Skeletal muscle tissue (tissue), 3 donors: ENCODE measurements at regions not wholly inside any gene's neighbourhood (a gene's known extent, or its start where the extent isn't known, plus 50 kb on each side); places are given as distances from the start of the nearest gene placed in this dataset.

Experiments
- H3K27ac ChIP-seq: one replicate; pipeline ENCODE4 v1.7.0; 2013; ENCODE audit warnings: mild to moderate bottlenecking, low read depth, low read length, inconsistent platforms
- H3K27me3 ChIP-seq, 3 donors: one replicate each; pipeline ENCODE4 v1.7.0; 2013; ENCODE audit warnings: low read length in 3 of 3; ENCODE audit not compliant: control insufficient read depth in 3 of 3, insufficient read depth in 3 of 3
- H3K36me3 ChIP-seq, 3 donors: one replicate each; pipeline ENCODE4 v1.7.0; 2013; ENCODE audit warnings: low read length in 3 of 3; ENCODE audit not compliant: control insufficient read depth in 3 of 3, insufficient read depth in 3 of 3
- H3K4me1 ChIP-seq, 3 donors: one replicate each; pipeline ENCODE4 v1.7.0; 2013; ENCODE audit warnings: low read length in 3 of 3, mild to moderate bottlenecking in 3 of 3; ENCODE audit not compliant: control insufficient read depth in 3 of 3, insufficient read depth in 3 of 3
- H3K4me3 ChIP-seq, 3 donors: one replicate each; pipeline ENCODE4 v1.7.0; 2013; ENCODE audit warnings: low read length in 3 of 3
- H3K9ac ChIP-seq, 3 donors: one replicate each; pipeline ENCODE4 v1.7.0; 2013; ENCODE audit warnings: low read length in 3 of 3, mild to moderate bottlenecking in 3 of 3, moderate library complexity in 2 of 3, low read depth in 1 of 3
- H3K9me3 ChIP-seq, 3 donors: one replicate each; pipeline ENCODE4 v1.7.0; 2013; ENCODE audit warnings: low read length in 3 of 3; ENCODE audit not compliant: control insufficient read depth in 3 of 3
- donor health status: Osteomylitis.

DNA sequence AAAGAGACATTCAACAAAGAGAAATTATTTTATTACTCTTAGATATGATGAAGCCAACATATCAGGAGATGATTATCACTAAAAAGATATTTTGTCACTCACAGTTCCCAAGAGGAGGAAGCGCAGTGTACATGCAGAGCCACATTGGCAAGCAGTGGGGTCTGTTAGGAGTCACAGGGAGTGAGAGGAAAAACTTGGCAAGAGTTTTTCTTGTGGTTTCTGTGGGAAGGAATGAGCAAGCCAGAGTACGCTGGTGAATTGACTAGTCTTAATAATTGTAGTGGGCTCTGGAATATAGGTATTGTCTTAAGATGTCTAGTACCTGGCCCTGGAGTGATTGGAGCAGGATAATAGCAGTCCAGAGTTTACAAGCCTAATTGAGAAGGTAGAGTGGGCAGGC is 1095.2 kb downstream of the GRIK2 start:
- no peak overlapping the region for H3K27ac ChIP-seq
- no peak overlapping the region for H3K4me3 ChIP-seq
- H3K4me1 ChIP-seq = no peaks in the 10 kb centered on the region
- no peaks in the 10 kb centered on the region for H3K9me3 ChIP-seq
- H3K36me3 ChIP-seq = no peaks in the 10 kb centered on the region
- no peaks in the 10 kb centered on the region for H3K27me3 ChIP-seq
- H3K9ac ChIP-seq = no peak overlapping the region

DNA sequence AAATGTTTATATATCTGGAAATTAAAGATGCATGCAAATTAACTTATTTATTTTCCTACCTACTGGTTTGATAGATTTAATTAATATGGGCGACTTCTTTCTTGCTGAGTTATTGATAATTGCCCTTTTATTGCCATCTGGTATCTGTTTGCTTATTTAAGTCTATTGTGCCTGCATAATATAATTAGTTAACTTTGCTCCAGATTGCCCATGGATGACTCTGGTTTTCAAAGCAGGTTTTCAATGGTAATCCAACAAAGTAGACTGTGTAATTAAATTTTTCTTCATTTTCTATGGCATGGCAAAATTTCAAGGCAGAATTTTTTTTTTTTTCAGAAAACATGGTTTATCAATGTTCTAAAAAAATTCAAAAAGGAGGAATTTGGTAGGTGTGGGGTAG is 1092.0 kb downstream of the GRIK2 start:
- no peaks in the 10 kb centered on the region for H3K4me1 ChIP-seq
- H3K4me3 ChIP-seq = no peak overlapping the region
- no peaks in the 10 kb centered on the region for H3K27me3 ChIP-seq
- no peak overlapping the region for H3K9ac ChIP-seq
- H3K9me3 ChIP-seq = no peaks in the 10 kb centered on the region
- no peaks in the 10 kb centered on the region for H3K36me3 ChIP-seq
- no peak overlapping the region for H3K27ac ChIP-seq

DNA sequence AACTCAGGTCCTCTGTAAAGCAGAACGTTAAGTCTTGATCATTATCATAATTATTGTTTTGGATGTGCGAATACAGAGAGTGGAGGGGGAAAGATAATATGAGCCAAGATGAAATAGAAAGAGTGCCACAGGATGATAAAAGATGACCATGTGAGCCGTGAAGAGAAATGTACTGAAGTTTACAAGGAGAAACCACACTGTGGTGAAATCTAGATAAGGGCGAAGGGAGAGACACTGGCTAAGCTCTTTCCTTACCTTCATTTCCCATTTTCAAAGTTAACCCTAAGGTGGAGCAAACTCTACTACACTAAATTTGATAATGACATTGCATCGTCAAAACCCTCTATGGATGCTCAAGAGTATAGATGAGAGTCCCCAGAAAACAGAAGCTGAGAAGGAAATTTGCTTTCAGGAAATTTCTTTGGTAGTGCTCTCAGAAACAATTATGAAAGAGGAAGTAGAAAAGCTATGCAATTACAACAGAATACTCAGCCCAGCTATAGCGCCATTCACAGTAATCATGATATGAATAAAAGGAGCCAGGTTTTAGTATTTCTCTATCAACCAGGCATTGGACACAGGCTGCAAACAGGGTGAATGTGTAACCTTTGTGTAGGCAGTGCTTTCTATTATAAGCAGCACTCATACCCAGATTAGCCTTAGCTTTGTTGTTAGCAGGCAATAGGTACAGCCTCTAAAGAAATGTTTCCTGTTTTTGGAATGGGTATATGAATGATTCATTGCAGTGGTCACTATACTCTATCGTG is 1080.7 kb downstream of the GRIK2 start:
- Histone ChIP-seq H3K9ac (no peak overlapping the region), H3K4me3 (no peak overlapping the region)

DNA sequence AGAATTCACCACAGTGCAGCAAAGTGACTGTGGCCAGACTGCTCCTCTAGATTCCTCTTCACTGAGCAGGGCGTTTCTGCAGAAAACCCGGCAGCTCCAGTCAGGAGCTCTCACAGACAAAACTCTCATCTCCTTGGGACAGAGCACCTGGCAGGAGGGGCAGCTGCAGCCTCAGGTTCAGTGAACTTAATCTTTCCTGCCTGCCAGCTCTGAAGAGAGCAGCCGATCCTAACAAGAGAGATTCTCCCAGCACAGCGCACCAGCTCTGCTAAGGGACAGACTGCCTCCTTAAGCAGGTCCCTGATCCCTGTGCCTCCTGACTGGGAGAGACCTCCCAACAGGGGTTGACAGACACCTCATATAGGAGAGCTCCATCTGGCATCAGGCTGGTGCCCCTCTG is 1065.5 kb downstream of the GRIK2 start:
- Histone ChIP-seq H3K36me3 (no peaks in the 10 kb centered on the region), H3K27ac (no peak overlapping the region), H3K27me3 (no peaks in the 10 kb centered on the region), H3K9me3 (no peaks in the 10 kb centered on the region), H3K9ac (no peak overlapping the region), H3K4me1 (no peaks in the 10 kb centered on the region), H3K4me3 (no peak overlapping the region)

More for the DNA sequence above, 1080.7 kb downstream of the GRIK2 start:
- no peaks in the 10 kb centered on the region for H3K27me3 ChIP-seq
- H3K36me3 ChIP-seq = no peaks in the 10 kb centered on the region
- H3K4me1 ChIP-seq = no peaks in the 10 kb centered on the region
- no peak overlapping the region for H3K27ac ChIP-seq
- H3K9me3 ChIP-seq = no peaks in the 10 kb centered on the region

DNA sequence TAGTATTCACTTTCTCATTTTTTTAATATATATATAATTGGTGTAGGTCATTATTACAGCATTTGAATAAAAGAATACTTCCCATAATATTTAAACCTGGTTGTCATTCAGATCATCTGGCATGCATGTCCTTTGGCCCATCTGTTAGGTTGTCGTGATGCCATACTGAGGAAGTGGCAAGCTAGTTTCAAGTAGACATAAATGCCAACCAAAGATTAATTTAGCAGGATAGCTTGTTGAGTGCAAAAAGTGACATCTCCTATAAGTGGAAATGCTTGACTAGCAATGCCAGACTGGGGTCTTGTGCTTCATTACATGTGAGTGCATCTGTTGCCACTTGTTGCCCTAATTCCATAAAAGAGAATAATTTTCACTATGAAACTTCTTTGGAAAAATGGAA is 1044.7 kb downstream of the GRIK2 start:
- H3K9me3 ChIP-seq = no peaks in the 10 kb centered on the region
- H3K36me3 ChIP-seq = no peaks in the 10 kb centered on the region
- H3K27me3 ChIP-seq = no peaks in the 10 kb centered on the region
- H3K4me3 ChIP-seq = no peak overlapping the region
- no peaks in the 10 kb centered on the region for H3K4me1 ChIP-seq
- H3K27ac ChIP-seq = no peak overlapping the region
- H3K9ac ChIP-seq = no peak overlapping the region

DNA sequence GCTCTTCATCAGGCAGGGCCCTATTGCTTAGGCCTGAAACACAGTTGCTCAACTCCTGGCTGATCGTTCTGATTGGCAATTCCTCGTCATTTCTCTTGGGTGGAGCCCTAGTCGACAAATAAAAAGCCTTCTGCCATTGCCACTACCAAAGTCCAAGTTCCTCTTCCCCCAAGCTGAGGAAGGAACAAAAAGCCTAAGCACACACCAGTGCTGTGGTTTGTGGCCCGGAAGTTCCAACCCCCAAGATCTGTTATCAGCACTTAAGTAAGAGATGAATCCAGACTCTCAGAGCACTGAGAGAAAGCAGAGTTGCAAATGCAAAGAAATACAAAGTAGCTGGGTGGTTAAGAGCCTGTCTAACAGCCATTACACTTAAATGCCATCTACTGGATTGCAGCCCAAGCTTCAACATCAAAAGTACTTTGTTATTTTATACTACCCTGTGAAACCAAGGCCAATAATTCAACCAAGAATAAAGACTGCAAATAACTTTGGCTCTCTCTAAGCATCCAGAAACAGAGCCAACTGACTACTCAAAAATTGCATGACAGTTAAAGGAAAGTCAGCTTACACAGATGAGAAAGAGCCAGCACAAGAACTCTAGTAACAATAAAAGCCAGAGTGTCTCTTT is 1024.0 kb downstream of the GRIK2 start:
- Histone ChIP-seq H3K4me3 (no peak overlapping the region), H3K9me3 (peaks cover 0 to 3% (median 0%) of the 10 kb centered on the region in 3 donors), H3K4me1 (no peaks in the 10 kb centered on the region), H3K27ac (no peak overlapping the region), H3K9ac (no peak overlapping the region), H3K27me3 (no peaks in the 10 kb centered on the region), H3K36me3 (no peaks in the 10 kb centered on the region)

DNA sequence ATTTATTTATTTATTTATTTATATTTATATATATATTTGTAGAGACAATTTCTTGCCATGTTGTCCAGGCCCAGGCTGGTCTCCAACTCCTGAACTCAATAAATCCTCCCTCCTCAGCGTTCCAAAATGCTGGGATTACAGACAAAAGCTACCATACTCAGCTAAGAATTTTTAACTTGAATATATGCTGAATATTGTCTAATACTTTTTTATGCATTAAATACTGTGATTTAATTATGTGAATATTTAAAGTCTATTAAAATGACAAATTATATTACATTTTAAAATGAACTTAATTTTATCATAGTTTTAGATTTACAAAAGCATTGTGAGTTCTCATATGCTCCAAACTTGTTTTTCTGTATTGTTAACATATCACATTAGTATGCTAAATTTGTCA is 1022.4 kb downstream of the GRIK2 start:
- Histone ChIP-seq H3K27ac (no peak overlapping the region), H3K4me3 (no peak overlapping the region), H3K4me1 (no peaks in the 10 kb centered on the region), H3K9me3 (peaks cover 0 to 3% (median 0%) of the 10 kb centered on the region in 3 donors), H3K36me3 (no peaks in the 10 kb centered on the region), H3K27me3 (no peaks in the 10 kb centered on the region), H3K9ac (no peak overlapping the region)

DNA sequence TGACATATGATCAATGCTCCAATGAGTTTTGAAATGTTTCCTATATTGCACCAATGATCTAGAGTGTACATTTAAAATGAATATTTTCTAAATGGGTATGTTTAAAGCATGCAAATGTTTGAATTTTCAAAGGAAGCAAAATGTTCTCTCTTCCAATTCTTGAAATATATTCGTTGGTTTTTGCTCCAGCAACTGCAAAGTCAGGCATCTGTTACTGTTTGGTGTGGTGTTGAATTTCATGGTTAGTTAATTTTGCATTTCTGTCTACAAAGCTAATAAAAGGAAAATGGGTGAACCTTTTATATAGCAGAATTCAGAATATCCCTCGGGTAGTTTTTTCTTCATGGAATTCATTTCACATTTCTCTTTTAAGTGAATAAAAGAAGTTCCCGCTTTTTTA is 1018.3 kb downstream of the GRIK2 start:
- Histone ChIP-seq H3K4me1 (no peaks in the 10 kb centered on the region), H3K27ac (no peak overlapping the region), H3K27me3 (no peaks in the 10 kb centered on the region), H3K9ac (no peak overlapping the region), H3K36me3 (no peaks in the 10 kb centered on the region), H3K4me3 (no peak overlapping the region), H3K9me3 (no peaks in the 10 kb centered on the region)

DNA sequence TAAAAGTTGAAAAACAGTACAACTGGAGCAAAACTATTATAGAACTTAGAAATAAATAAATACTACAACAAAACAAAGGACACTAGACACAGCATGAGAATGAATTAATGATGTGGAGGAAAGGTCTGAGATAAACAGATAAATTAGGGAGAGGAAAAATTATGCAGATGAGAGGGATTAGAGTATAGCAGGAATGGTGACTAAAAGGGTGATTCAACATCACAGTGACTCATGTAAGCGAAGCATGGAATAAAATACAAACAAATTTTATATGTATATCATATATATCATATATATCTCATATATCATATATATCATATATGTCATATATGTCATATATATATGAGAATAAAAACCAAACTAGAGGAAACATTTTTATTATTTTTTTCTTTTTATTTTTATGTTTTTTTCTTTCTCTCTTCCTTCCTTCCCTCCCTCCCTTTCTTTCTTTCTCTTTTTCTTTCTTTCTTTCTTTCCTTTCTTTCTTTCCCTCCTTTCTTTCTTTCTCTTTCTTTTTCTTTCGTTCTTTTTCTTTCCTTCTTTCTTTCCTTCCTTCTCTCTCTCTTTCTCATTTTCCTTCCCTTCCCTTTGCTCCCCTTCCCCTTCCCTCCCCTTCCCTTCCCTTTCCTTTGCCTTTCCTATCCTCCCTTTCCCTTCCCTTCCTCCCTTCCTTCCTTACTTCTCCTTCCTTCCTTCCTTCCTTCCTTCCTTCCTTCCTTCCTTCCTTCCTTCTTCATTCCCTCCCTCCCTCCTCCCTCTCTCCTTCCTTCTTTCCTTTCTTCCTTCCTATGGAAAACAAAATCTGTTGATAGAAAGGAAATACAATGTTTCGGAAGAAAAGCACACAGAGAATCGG is 1014.6 kb downstream of the GRIK2 start:
- Histone ChIP-seq H3K9me3 (no peaks in the 10 kb centered on the region), H3K27me3 (no peaks in the 10 kb centered on the region), H3K9ac (no peak overlapping the region), H3K4me1 (no peaks in the 10 kb centered on the region), H3K4me3 (no peak overlapping the region), H3K27ac (no peak overlapping the region), H3K36me3 (no peaks in the 10 kb centered on the region)

DNA sequence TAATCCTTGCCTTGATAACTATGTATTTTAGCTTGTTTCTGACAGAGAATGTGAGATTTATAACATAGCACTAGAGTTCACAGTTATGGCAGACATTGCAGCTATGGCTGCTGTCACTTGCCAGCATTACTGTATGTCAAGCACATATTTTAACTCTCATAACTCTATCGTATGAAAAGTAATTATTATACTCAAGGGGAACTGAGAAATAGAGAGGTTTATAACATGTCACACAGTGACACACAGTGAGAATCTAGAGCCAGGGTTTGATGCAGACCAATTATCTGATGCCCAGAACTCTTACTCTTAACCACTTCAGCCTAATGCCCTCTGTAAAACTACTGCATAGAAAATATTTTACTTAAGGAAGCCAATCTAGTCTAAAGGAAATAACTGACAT is 1012.4 kb downstream of the GRIK2 start:
- no peaks in the 10 kb centered on the region for H3K27me3 ChIP-seq
- H3K27ac ChIP-seq = no peak overlapping the region
- H3K4me3 ChIP-seq = no peak overlapping the region
- H3K9me3 ChIP-seq = no peaks in the 10 kb centered on the region
- H3K36me3 ChIP-seq = no peaks in the 10 kb centered on the region
- H3K9ac ChIP-seq = no peak overlapping the region
- H3K4me1 ChIP-seq = no peaks in the 10 kb centered on the region
